HepG2 (cell line): ENCODE measurements at regions not wholly inside any gene's neighbourhood (a gene's known extent, or its start where the extent isn't known, plus 50 kb on each side); places are given as distances from the start of the nearest gene placed in this dataset.

Experiments
- ATAC-seq: fragments of 200-7000 bp; cut with Tn5 transposase; 3 replicates; pipeline ENCODE4 v1.9.1; 2020; ENCODE audit warnings: mild to moderate bottlenecking, moderate library complexity
- BruUV-seq: library from RNA; stranded (reverse); fragments of 400-500 nt; replicated peaks from 2 replicates; lab custom pipeline; 2021; lab: Mats Ljungman, UMichigan
- CTCF ChIA-PET: fragments of 300-600 bp; formaldehyde crosslinking; extraction: SDS; loops from one replicate; lab custom pipeline; 2021; ENCODE audit warnings: low total read pairs, inconsistent platforms, low intra/inter-chr PET ratio; lab: Yijun Ruan, JAX
- POLR2A ChIA-PET: fragments of 350-600 bp; sonication (Branson Sonifier 250); formaldehyde crosslinking; loops from one replicate; lab custom pipeline; 2020; ENCODE audit warnings: antibody characterized with exemption, inconsistent platforms; lab: Yijun Ruan, JAX
- DNase-seq: peaks from one replicate; pipeline ENCODE4 v3.0.0-alpha.2; 2015; ENCODE audit warnings: low spot score
- FAIRE-seq: peaks from 3 replicates; lab custom pipeline; 2011; peaks lifted over from hg19 to GRCh38; lab: Jason Lieb, UNC
- H2AFZ ChIP-seq: one replicate; pipeline ENCODE4 v1.6.1; 2011; ENCODE audit warnings: low read length, inconsistent platforms
- H3K27ac ChIP-seq: fragments of 300-600 bp; 3 replicates; pipeline ENCODE4 v1.8.0; 2011; ENCODE audit warnings: mixed run types, mild to moderate bottlenecking, mixed read lengths, low read length, inconsistent platforms; ENCODE audit not compliant: insufficient read depth; ENCODE audit errors: extremely low read length
- H3K27me3 ChIP-seq, 2 experiments: fragments of 200-600 bp in 1 of 2; 2 replicates in 1 of 2; 3 replicates in 1 of 2; pipeline versions ENCODE4 v1.6.0 to v1.8.0; 2011; ENCODE audit warnings: low read length in 2 of 2, mild to moderate bottlenecking in 2 of 2, moderate library complexity in 2 of 2, inconsistent platforms in 1 of 2; ENCODE audit not compliant: insufficient read depth in 2 of 2, control insufficient read depth in 1 of 2
- H3K36me3 ChIP-seq, 2 experiments: fragments of 200-600 bp in 1 of 2; replicated peaks in 1 of 2; 2 replicates in 1 of 2; 3 replicates in 1 of 2; pipeline versions ENCODE4 v1.5.1 to v1.8.0; 2011; ENCODE audit warnings: low read length in 2 of 2, inconsistent platforms in 1 of 2; ENCODE audit not compliant: insufficient read depth in 2 of 2, control insufficient read depth in 1 of 2
- H3K4me1 ChIP-seq: 2 replicates; pipeline ENCODE4 v1.5.1; 2012; ENCODE audit warnings: low read length, inconsistent platforms; ENCODE audit not compliant: insufficient read depth
- H3K4me2 ChIP-seq: 2 replicates; pipeline ENCODE4 v1.6.0; 2011; ENCODE audit warnings: low read depth, low read length, inconsistent platforms
- H3K4me3 ChIP-seq, 3 experiments: fragments of 200-600 bp in 1 of 3; sonication (generic), shearing (Covaris generic) in 1 of 3; replicated peaks in 1 of 3; 2 replicates each; pipeline ENCODE4 v1.5.1; 2011 to 2016; ENCODE audit warnings: low read length in 3 of 3, inconsistent platforms in 2 of 3, low read depth in 2 of 3, mild to moderate bottlenecking in 2 of 3, control low read depth in 1 of 3, mixed read lengths in 1 of 3; ENCODE audit not compliant: insufficient read depth in 1 of 3
- H3K79me2 ChIP-seq: one replicate; pipeline ENCODE4 v1.6.1; 2011; ENCODE audit warnings: low read length, inconsistent platforms; ENCODE audit not compliant: insufficient read depth
- H3K9ac ChIP-seq: 2 replicates; pipeline ENCODE4 v1.6.0; 2011; ENCODE audit warnings: mild to moderate bottlenecking, low read depth, low read length, inconsistent platforms; ENCODE audit not compliant: insufficient read depth
- H3K9me3 ChIP-seq: 2 replicates; pipeline ENCODE4 v1.5.1; 2012; ENCODE audit warnings: mild to moderate bottlenecking, low read length
- H4K20me1 ChIP-seq: 2 replicates; pipeline ENCODE4 v1.6.0; 2011; ENCODE audit warnings: inconsistent platforms, mild to moderate bottlenecking, low read length, moderate library complexity; ENCODE audit not compliant: insufficient read depth
- CBX2 ChIP-seq, 2 experiments: fragments of 200-600 bp in 1 of 2; sonication (generic); formaldehyde crosslinking in 1 of 2; IDR thresholded peaks; 2 replicates each; pipeline versions ENCODE4 v1.7.0 to v1.8.1; 2018 to 2022; ENCODE audit warnings: low read depth in 2 of 2, low read length in 1 of 2, mild to moderate bottlenecking in 1 of 2, missing genetic modification reagents in 1 of 2
- PTBP1 ChIP-seq: fragments of 200-400 bp; formaldehyde crosslinking; IDR thresholded peaks from 2 replicates; pipeline ENCODE4 v1.6.1; 2018; ENCODE audit warnings: low read length, low read depth; ENCODE audit not compliant: poor library complexity, severe bottlenecking
- TRIM22 ChIP-seq: fragments of 450-650 bp; IDR thresholded peaks from 2 replicates; pipeline ENCODE4 v1.6.1; 2017
- ZFY ChIP-seq: sonication (generic); formaldehyde crosslinking; IDR thresholded peaks from 2 replicates; pipeline ENCODE4 v1.4.0; 2020; ENCODE audit warnings: missing genetic modification reagents
- ZNF101 ChIP-seq: sonication (generic); formaldehyde crosslinking; IDR thresholded peaks from 2 replicates; pipeline ENCODE4 v1.4.0; 2020; ENCODE audit warnings: mild to moderate bottlenecking, low read depth, missing genetic modification reagents, borderline replicate concordance
- ZNF136 ChIP-seq: sonication (generic); formaldehyde crosslinking; IDR thresholded peaks from 2 replicates; pipeline ENCODE4 v1.8.1; 2022; ENCODE audit warnings: low read depth, mild to moderate bottlenecking, moderate library complexity, missing genetic modification reagents
- ZNF260 ChIP-seq: sonication (generic); formaldehyde crosslinking; IDR thresholded peaks from 2 replicates; pipeline ENCODE4 v1.4.0; 2020; ENCODE audit warnings: missing genetic modification reagents, low read depth, mild to moderate bottlenecking, borderline replicate concordance
- ZNF563 ChIP-seq: sonication (generic); formaldehyde crosslinking; IDR thresholded peaks from 2 replicates; pipeline ENCODE4 v1.8.0; 2022; ENCODE audit warnings: mild to moderate bottlenecking, moderate library complexity, missing genetic modification reagents
- ZNF616 ChIP-seq: sonication (generic); formaldehyde crosslinking; IDR thresholded peaks from 2 replicates; pipeline ENCODE4 v1.5.0; 2020; ENCODE audit warnings: low read depth, mild to moderate bottlenecking, missing genetic modification reagents
- WGBS: methylation state at CpG from one replicate; pipeline ENCODE4 v1.1.6; 2017; ENCODE audit warnings: low lambda C conversion rate; 5-methylcytosine and 5-hydroxymethylcytosine counted together
- in situ Hi-C: cut with HindIII; loops from 2 replicates; pipeline ENCODE4 v1.10.0; 2017; ENCODE audit warnings: low pct_unique_long_range_greater_than_20kb; ENCODE audit not compliant: extremely low pct_ligation_motif_present
- intact Hi-C: fragments of 100-400 bp; cut with micrococcal nuclease; formaldehyde crosslinking; loops from one replicate; pipeline ENCODE4 v1.10.0; 2022; ENCODE audit not compliant: unreplicated experiment

DNA sequence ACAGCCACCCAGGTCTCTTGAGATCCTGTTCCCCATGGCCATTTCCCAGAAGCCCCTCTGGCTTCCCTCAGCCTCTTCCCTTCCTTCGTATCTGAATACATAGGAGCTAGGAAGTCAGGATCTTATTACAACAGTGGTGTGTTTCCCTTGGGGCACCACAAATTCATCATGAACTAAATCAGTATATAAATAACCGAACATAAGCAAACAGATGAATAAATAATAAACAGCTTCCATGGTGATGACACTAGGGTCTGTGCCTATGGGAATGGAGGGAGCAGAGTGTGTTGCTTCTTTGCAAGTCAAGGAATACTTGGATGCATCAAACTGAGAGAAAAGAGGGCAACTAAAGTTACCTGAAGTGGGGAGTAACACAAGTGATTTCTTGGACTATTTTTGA lies 527.6 kb downstream of the LMO7 start:
- H4K20me1 ChIP-seq: no peaks in the 10 kb centered on the region
- no peaks in the 10 kb centered on the region for H3K4me1 ChIP-seq
- no peak overlapping the region for H3K4me2 ChIP-seq
- H3K9ac ChIP-seq: no peak overlapping the region
- no peaks in the 10 kb centered on the region for H3K9me3 ChIP-seq
- 0% methylated on average over 2 of the region's 2 CpGs for WGBS
- CTCF ChIA-PET: no interaction called here
- intact Hi-C loops (no loop called here), in situ Hi-C loops (no loop called here)
- ATAC-seq (no peak), FAIRE-seq (no peak), DNase-seq (no peak)
- POLR2A ChIA-PET: no interaction called here
- no peaks in the 10 kb centered on the region for H3K27me3 ChIP-seq
- no peak overlapping the region for H2AFZ ChIP-seq
- H3K36me3 ChIP-seq: no peaks in the 10 kb centered on the region
- TF ChIP-seq ZNF136 (CRISPR knock-in tag) (no peak), ZFY (no peak), ZNF616 (no peak), PTBP1 (no peak), ZNF260 (CRISPR knock-in tag) (no peak), CBX2 (IDR thresholded peaks at IDR 0.05; ENCODE audit: low read depth, low read length) (no peak), CBX2 (CRISPR knock-in tag; IDR thresholded peaks at IDR 0.05; ENCODE audit: low read depth) (no peak), ZNF563 (CRISPR knock-in tag) (no peak), TRIM22 (no peak), ZNF101 (CRISPR knock-in tag) (no peak)
- no TSS peak for BruUV-seq
- no peaks in the 10 kb centered on the region for H3K79me2 ChIP-seq
- no peak overlapping the region for H3K4me3 ChIP-seq
- no peak overlapping the region for H3K27ac ChIP-seq
